ENCODE measurements at regions not wholly inside any gene's neighbourhood (a gene's known extent, or its start where the extent isn't known, plus 50 kb on each side); places are given as distances from the start of the nearest gene placed in this dataset.

GRCh38 chr21:41582298-41582840 is 74.4 kb upstream of the TMPRSS2 start:
- no peak for TF ChIP-seq HDAC2 (CRISPR knock-in tag; IDR thresholded peaks at IDR 0.05)
- TF ChIP-seq, protein P1, sequence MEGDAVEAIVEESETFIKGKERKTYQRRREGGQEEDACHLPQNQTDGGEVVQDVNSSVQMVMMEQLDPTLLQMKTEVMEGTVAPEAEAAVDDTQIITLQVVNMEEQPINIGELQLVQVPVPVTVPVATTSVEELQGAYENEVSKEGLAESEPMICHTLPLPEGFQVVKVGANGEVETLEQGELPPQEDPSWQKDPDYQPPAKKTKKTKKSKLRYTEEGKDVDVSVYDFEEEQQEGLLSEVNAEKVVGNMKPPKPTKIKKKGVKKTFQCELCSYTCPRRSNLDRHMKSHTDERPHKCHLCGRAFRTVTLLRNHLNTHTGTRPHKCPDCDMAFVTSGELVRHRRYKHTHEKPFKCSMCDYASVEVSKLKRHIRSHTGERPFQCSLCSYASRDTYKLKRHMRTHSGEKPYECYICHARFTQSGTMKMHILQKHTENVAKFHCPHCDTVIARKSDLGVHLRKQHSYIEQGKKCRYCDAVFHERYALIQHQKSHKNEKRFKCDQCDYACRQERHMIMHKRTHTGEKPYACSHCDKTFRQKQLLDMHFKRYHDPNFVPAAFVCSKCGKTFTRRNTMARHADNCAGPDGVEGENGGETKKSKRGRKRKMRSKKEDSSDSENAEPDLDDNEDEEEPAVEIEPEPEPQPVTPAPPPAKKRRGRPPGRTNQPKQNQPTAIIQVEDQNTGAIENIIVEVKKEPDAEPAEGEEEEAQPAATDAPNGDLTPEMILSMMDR (CRISPR knock-in tag; IDR thresholded peaks at IDR 0.05), result no peak
- TF ChIP-seq, protein P2, sequence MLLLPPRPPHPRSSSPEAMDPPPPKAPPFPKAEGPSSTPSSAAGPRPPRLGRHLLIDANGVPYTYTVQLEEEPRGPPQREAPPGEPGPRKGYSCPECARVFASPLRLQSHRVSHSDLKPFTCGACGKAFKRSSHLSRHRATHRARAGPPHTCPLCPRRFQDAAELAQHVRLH (CRISPR knock-in tag; IDR thresholded peaks at IDR 0.05; ENCODE audit: borderline replicate concordance, low read depth), result no peak
- TF ChIP-seq ZNF747 (CRISPR knock-in tag; IDR thresholded peaks at IDR 0.05; ENCODE audit: borderline replicate concordance), result no peak
- TF ChIP-seq, protein P3, sequence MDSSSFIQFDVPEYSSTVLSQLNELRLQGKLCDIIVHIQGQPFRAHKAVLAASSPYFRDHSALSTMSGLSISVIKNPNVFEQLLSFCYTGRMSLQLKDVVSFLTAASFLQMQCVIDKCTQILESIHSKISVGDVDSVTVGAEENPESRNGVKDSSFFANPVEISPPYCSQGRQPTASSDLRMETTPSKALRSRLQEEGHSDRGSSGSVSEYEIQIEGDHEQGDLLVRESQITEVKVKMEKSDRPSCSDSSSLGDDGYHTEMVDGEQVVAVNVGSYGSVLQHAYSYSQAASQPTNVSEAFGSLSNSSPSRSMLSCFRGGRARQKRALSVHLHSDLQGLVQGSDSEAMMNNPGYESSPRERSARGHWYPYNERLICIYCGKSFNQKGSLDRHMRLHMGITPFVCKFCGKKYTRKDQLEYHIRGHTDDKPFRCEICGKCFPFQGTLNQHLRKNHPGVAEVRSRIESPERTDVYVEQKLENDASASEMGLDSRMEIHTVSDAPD (CRISPR knock-in tag; IDR thresholded peaks at IDR 0.05), result no peak
- no peak for TF ChIP-seq ZNF224 (CRISPR knock-in tag; IDR thresholded peaks at IDR 0.05)

Measured in HepG2 (cell line).